Lower leg skin (tissue), 3 donors: ENCODE measurements at regions not wholly inside any gene's neighbourhood (a gene's known extent, or its start where the extent isn't known, plus 50 kb on each side); places are given as distances from the start of the nearest gene placed in this dataset.

Experiments used
- CTCF ChIP-seq, 3 donors: fragments of 450-650 bp; IDR thresholded peaks; one replicate each; pipeline ENCODE4 v1.5.1; 2016; ENCODE audit warnings: antibody characterized with exemption in 3 of 3, mild to moderate bottlenecking in 3 of 3, moderate library complexity in 2 of 3
- POLR2A ChIP-seq, 2 donors: fragments of 450-650 bp; IDR thresholded peaks; one replicate each; pipeline ENCODE4 v1.6.1; 2016 to 2017; ENCODE audit warnings: antibody characterized with exemption in 2 of 2, mild to moderate bottlenecking in 1 of 2, moderate library complexity in 1 of 2

DNA sequence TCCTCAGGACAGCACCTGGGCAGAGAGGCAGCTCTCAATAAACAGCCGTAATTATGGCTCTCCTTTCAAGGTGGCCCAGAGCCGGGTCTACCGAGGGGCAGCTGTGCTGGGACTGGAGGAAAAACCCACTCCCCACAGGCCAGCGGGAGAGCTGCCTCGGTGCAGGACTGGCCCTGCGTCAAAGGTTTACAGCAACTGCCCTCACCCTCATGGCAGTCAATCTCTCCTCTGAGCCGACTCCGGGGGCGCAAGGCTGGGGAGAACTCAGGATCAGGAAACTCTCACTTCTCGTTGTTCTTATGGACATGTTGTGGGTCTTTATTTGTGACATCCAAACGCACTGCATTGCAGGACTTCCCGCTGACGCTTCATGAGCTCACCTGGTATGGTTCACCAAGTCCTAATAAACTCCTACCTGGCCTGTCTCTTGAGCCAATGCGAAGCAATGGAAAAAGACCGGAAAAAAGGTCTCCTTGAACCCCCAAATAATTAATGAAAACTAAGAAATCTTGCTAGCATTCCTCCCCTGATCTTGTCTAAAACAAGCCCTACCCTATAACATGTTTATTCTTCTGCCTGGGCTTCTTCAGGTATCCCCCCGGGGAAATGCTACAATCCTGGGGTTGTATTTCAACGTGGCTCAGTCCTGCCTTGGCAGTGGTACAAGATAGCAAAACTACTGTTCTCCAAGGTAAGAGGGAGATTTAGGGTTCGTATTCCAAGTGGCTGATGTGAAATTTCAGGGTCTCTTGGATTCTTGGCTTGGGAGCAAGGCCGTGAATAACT, 50.1 kb upstream of the CDKN2AIP start:
- no peak for TF ChIP-seq CTCF (IDR thresholded peaks at IDR 0.05)
- TF ChIP-seq POLR2A (IDR thresholded peaks at IDR 0.05): no peak
